Astrocyte of the spinal cord (primary cell): ENCODE measurements at regions not wholly inside any gene's neighbourhood (a gene's known extent, or its start where the extent isn't known, plus 50 kb on each side); places are given as distances from the start of the nearest gene placed in this dataset.

Experiments used
- DNase-seq: peaks from one replicate; pipeline ENCODE4 v3.0.0; 2011; ENCODE audit warnings: low read depth, low spot score
- H3K4me3 ChIP-seq: 2 replicates; pipeline ENCODE4 v1.5.1; 2011; ENCODE audit warnings: low read depth, mild to moderate bottlenecking, low read length, moderate library complexity
- in situ Hi-C: cut with HindIII; loops from 2 replicates; pipeline ENCODE4 v1.10.0; 2017; ENCODE audit warnings: low sequenced_read_pairs
- TF ChIP-seq, protein P1 (sequence below): IDR thresholded peaks from 2 replicates; pipeline ENCODE4 v1.5.1; 2012; ENCODE audit warnings: low read depth, mild to moderate bottlenecking, low read length, inconsistent platforms

DNA sequence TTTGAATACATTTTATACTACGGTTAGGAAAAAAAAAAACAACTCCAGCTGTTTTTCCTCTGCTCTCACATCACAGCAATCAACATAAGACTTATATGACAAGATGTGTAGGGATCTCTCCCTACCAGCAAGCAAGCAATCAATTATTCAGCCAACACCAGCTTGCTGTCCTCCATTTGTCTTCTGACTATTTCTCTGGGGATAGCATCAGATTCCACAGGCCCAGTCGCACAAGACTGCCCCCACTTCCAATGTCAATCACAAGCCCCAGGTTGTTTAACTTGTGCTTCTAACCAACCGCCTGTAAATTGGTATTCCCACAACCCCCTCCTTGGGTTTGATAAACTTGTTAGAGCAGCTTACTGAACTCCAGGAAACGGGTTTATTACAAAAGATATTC is 873.1 kb upstream of the TMPRSS15 start:
- H3K4me3 ChIP-seq: no peak overlapping the region
- no peak for DNase-seq
- in situ Hi-C loops: no loop called here
- TF ChIP-seq, protein P1, sequence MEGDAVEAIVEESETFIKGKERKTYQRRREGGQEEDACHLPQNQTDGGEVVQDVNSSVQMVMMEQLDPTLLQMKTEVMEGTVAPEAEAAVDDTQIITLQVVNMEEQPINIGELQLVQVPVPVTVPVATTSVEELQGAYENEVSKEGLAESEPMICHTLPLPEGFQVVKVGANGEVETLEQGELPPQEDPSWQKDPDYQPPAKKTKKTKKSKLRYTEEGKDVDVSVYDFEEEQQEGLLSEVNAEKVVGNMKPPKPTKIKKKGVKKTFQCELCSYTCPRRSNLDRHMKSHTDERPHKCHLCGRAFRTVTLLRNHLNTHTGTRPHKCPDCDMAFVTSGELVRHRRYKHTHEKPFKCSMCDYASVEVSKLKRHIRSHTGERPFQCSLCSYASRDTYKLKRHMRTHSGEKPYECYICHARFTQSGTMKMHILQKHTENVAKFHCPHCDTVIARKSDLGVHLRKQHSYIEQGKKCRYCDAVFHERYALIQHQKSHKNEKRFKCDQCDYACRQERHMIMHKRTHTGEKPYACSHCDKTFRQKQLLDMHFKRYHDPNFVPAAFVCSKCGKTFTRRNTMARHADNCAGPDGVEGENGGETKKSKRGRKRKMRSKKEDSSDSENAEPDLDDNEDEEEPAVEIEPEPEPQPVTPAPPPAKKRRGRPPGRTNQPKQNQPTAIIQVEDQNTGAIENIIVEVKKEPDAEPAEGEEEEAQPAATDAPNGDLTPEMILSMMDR: no peak

DNA sequence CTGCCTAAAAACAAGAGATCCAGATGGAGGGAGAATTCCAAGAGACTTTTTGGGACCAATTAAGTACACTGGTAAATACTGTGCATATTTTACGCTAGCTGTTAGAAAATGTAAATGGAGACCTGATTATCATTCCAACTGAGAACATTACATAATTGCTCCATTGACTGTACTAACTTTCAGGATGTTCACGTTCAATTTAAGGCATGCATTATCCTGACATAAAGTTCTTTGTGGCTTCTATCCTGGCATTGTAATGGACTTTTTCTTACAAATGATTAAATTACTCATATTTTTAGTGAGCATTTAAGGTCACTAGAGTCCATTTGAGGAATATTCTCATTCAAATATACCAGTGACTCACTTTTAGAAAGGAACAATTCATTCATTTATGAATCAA is 883.3 kb upstream of the TMPRSS15 start:
- TF ChIP-seq, protein P1: no peak
- in situ Hi-C loops: no loop called here
- DNase-seq: no peak
- H3K4me3 ChIP-seq: no peak overlapping the region

DNA sequence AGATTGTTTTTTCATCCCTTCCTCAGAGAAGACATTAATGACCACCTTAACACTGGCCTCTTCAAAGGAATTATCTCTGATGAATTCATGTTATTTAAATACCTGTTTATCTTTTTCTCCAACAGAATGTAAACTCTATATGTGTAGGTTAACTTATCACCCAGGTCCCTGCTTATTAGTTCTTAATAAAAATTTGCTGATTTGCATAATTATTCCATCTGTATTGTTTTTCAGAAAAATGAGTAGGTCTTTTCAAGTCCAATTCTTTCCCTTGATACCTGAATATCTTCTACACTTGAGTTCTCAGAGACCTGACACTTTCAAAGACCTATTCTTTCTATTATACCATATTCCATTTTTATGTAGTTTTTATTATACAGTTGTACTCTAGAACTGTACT is 886.7 kb upstream of the TMPRSS15 start:
- TF ChIP-seq, protein P1: no peak
- H3K4me3 ChIP-seq: no peak overlapping the region
- in situ Hi-C loops: no loop called here
- no peak for DNase-seq

DNA sequence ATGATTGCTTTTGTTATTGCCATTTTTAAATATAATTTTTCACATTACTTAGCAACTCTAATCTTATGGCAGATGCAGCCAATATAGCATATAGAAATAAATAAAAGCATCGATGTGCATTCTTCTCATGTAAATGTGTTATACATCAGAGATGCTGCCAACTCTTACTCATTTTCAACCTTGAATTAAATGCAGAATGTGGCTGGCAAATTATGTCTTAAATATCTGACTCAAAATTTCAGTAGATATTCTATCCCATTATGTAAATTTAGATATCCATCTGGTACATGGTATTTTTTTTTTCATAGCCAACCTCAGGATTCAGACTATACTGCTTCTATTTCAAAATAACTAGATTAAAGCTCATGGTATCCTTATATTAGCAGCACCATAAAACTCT is 916.7 kb upstream of the TMPRSS15 start:
- in situ Hi-C loops: no loop called here
- H3K4me3 ChIP-seq: no peak overlapping the region
- TF ChIP-seq, protein P1: no peak
- no peak for DNase-seq

DNA sequence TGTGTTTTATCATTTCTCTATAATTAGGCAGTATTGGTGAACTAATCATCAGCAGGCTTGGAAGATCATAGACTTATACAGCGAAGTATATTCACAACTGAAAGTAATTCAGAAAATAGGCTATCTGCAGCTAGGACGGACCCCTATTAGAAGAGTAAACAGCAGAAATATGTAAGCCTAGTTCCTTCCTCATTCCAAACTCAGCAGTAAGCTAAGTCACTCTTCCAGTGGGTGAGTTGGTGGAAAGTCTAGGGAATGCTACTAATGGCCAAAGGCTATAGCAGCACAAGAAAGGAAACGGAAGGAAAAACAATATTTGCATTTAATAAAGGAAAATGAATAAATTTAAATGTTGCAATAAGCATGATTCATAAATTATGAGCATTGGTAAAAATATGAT is 918.1 kb upstream of the TMPRSS15 start:
- in situ Hi-C loops: no loop called here
- TF ChIP-seq, protein P1: no peak
- no peak overlapping the region for H3K4me3 ChIP-seq
- DNase-seq: no peak

DNA sequence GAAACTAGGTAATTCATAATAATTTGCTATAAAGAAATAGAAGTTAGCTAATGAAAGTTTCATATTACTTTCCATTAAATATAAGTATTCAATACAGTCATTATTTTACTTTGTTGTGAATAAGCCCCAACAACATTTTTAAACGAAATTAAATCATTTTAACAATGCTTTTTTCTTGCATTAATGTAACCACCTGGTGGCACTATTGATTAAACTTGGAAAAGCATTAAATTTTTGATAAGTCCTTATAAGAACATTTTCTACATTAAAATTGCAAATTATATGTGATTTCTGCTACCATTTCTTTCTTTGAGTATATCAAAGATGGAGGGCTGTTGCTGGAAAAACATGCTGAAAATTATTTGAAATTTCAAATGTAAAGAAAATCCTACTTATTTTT is 918.8 kb upstream of the TMPRSS15 start:
- in situ Hi-C loops: no loop called here
- TF ChIP-seq, protein P1: peak; percentile 10
- DNase-seq: peak; percentile 7
- H3K4me3 ChIP-seq: no peak overlapping the region
